ENCODE measurements at regions not wholly inside any gene's neighbourhood (a gene's known extent, or its start where the extent isn't known, plus 50 kb on each side); places are given as distances from the start of the nearest gene placed in this dataset.

GRCh38 chr7:15985587-15986384 lies 299.3 kb upstream of the MEOX2 start:
- TF ChIP-seq GATA1 (IDR thresholded peaks at IDR 0.05; ENCODE audit: low read depth, low read length), result no peak
- DNase-seq, result no peak

- DNase-seq, result no peak
- TF ChIP-seq GATA1 (IDR thresholded peaks at IDR 0.05; ENCODE audit: low read depth, low read length), result no peak
- TF ChIP-seq POLR2A (IDR thresholded peaks at IDR 0.05; ENCODE audit: low read length), result no peak
Measured at GRCh38 chr7:15977663-15978062, 291.2 kb upstream of the MEOX2 start.

DNA sequence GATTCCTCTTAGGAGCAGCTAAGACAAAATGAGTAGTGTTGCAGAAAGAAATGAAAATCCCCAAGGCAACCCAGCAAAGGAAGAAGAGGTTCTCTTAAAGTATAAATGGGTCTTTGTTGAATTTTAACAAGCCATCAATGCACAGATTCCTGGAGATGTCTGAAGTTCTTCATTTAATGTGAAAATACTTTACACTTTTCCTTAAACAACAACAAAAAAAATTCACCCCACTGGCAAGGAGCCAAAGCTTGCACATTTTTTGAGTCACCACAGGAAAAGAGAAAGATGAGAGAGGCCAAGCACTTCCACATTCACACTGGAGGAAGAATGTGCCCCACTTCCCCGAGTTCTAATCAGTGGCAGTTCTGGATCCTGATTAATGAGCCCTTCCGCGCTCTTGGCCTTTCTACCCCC lies 286.4 kb upstream of the MEOX2 start:
- DNase-seq, result no peak
- TF ChIP-seq GATA1 (IDR thresholded peaks at IDR 0.05; ENCODE audit: low read depth, low read length) (no peak), POLR2A (IDR thresholded peaks at IDR 0.05; ENCODE audit: low read length) (no peak)

GRCh38 chr7:15967551-15967950 lies 281.1 kb upstream of the MEOX2 start:
- TF ChIP-seq POLR2A (IDR thresholded peaks at IDR 0.05; ENCODE audit: low read length), result no peak
- no peak for TF ChIP-seq GATA1 (IDR thresholded peaks at IDR 0.05; ENCODE audit: low read depth, low read length)
- DNase-seq, result no peak

DNA sequence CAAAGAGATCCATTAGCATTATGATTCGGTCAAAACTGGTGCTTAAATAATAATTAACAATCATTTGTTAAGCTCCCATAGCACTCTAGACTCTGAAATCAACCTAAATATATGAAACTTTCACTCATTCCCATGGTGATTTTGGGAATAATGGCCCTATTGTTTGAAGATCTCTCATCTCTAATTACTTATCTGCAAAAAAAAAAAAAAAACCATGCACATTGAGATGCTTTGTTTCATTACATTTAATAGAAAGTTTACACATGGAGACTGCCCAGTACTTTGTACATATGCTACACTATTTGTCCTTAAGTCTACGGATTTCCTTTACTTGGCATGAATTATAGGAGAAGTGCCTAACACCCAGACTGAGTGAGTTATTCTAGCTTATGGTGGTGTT lies 280.6 kb upstream of the MEOX2 start:
- TF ChIP-seq GATA1 (IDR thresholded peaks at IDR 0.05; ENCODE audit: low read depth, low read length), result no peak
- no peak for TF ChIP-seq POLR2A (IDR thresholded peaks at IDR 0.05; ENCODE audit: low read length)
- DNase-seq, result no peak

DNA sequence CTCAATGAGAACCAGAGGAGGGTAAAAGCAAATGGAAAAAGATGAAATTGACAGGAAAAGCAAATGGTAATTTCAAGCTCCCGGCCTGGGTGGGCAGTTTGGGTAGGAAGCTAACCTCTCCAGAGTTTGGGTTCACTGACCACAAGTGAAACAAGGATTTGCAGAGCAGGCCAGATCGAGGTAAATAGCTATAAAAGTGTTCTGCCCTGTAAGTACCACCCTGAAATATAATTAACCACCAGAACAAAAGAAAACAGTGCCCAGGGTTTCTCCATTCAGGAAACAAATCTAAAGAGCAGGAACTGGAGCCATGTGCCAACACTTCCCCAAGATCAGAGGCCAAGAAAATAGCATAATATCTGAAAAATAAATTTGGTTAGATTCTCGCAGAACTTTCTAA lies 276.7 kb upstream of the MEOX2 start:
- no peak for DNase-seq
- no peak for TF ChIP-seq GATA1 (IDR thresholded peaks at IDR 0.05; ENCODE audit: low read depth, low read length)
- no peak for TF ChIP-seq POLR2A (IDR thresholded peaks at IDR 0.05; ENCODE audit: low read length)

DNA sequence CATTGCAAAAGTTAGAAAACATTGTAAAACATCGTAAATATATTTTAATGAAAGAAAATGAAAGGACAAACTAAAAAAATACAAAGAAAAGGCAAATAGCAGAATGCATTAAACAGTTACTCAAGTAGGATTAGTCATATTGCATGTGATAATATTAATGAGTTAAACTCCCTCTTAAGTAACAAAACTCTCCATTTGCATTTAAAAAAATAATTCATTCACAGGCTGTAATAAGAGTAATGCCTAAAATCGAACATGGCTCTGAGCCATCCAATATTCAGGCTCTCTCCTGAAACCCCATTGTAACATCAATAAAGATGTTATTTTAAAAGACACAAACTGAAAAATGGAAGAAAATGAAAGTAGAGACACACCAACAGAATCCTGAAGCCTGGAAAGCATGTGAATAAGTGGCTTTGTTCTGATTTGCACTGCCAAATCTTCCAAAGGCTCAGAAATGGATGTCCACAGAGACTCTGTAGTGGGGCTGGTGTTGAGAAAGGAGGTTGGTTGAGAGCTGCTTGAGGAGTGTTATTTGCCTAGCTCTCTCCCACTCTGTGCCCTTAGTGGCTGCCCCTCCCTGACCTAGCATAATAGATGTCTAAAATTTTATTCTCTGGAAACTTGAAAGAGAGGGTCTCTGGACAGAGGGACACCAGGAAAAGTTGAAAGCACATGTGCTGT lies 268.3 kb upstream of the MEOX2 start:
- no peak for TF ChIP-seq GATA1 (IDR thresholded peaks at IDR 0.05; ENCODE audit: low read depth, low read length)
- no peak for TF ChIP-seq POLR2A (IDR thresholded peaks at IDR 0.05; ENCODE audit: low read length)
- DNase-seq, result no peak

- no peak for DNase-seq
- TF ChIP-seq GATA1 (IDR thresholded peaks at IDR 0.05; ENCODE audit: low read depth, low read length) (no peak), POLR2A (IDR thresholded peaks at IDR 0.05; ENCODE audit: low read length) (no peak)
Measured at GRCh38 chr7:15950299-15950698, 263.8 kb upstream of the MEOX2 start.

DNA sequence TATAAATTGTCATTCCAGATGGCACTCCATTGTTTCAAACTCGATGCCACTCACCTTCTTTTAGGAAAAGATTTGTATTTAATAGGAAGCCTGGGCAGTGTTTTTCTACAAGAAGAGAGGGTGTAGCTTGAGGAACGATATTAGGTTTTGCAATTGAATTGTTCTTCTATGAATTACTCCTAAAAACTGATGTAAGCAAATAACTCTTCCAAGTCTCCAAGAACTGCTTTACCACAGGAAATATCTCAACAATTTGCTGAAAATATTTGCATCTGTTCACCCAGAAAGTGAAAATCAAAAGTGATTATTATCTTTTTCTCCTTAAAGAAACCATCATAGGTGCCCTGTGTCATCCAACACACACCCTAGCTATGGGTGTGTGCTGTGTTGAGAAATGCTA lies 261.3 kb upstream of the MEOX2 start:
- no peak for TF ChIP-seq GATA1 (IDR thresholded peaks at IDR 0.05; ENCODE audit: low read depth, low read length)
- TF ChIP-seq POLR2A (IDR thresholded peaks at IDR 0.05; ENCODE audit: low read length), result no peak

DNA sequence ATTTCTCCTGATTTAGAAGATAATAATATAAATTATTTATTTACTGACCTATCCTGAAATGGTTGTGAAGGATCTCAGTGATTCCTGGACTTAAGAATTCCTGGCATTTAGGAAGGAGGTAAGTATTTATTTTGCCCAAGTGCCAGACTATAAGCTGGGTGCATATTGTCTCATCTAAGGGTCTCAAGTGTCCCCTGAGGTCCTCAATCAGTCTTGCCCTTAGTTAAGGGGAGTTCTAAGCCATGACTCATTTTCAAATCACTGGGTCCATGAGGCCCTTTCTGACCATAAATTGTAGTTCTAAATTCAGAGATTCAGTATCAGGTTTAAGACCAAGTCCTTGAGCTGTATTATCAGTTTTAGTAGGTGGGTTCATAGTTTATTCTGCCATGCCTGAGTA lies 251.6 kb upstream of the MEOX2 start:
- TF ChIP-seq GATA1 (IDR thresholded peaks at IDR 0.05; ENCODE audit: low read depth, low read length), result no peak
- TF ChIP-seq POLR2A (IDR thresholded peaks at IDR 0.05; ENCODE audit: low read length), result no peak
- no peak for DNase-seq

More for the DNA sequence above, 261.3 kb upstream of the MEOX2 start:
- DNase-seq, result no peak

GRCh38 chr7:15937571-15937970 lies 251.1 kb upstream of the MEOX2 start:
- no peak for DNase-seq
- TF ChIP-seq GATA1 (IDR thresholded peaks at IDR 0.05; ENCODE audit: low read depth, low read length), result no peak
- no peak for TF ChIP-seq POLR2A (IDR thresholded peaks at IDR 0.05; ENCODE audit: low read length)

- no peak for DNase-seq
- TF ChIP-seq GATA1 (IDR thresholded peaks at IDR 0.05; ENCODE audit: low read depth, low read length) (no peak), POLR2A (IDR thresholded peaks at IDR 0.05; ENCODE audit: low read length) (no peak)
Measured at GRCh38 chr7:15936991-15937390, 250.5 kb upstream of the MEOX2 start.

- no peak for TF ChIP-seq POLR2A (IDR thresholded peaks at IDR 0.05; ENCODE audit: low read length)
- no peak for TF ChIP-seq GATA1 (IDR thresholded peaks at IDR 0.05; ENCODE audit: low read depth, low read length)
- DNase-seq, result no peak
Measured at GRCh38 chr7:15932318-15932717, 245.8 kb upstream of the MEOX2 start.

GRCh38 chr7:15929411-15929810 lies 242.9 kb upstream of the MEOX2 start:
- no peak for TF ChIP-seq POLR2A (IDR thresholded peaks at IDR 0.05; ENCODE audit: low read length)
- TF ChIP-seq GATA1 (IDR thresholded peaks at IDR 0.05; ENCODE audit: low read depth, low read length), result no peak
- no peak for DNase-seq

DNA sequence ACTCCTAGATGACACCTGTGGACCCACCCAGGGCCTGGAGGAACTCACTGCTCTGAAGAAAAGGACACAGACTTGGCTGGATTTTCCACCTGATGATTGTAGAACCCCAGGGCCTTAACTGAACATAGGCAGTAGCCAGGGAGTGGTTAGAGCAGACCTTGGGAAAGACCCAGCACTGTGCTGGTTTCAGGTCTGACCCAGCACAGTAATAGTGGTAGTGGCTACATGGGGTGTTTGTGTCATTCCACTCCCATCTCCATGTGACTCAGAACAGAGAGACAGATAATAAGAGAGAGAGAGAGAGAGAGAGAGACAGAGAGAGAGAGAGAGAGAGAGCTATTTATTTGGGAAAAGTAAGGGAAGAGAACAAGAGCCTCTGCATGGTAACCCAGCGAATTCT lies 239.1 kb upstream of the MEOX2 start:
- no peak for DNase-seq
- TF ChIP-seq GATA1 (IDR thresholded peaks at IDR 0.05; ENCODE audit: low read depth, low read length) (no peak), POLR2A (IDR thresholded peaks at IDR 0.05; ENCODE audit: low read length) (no peak)
